Keratinocyte (primary cell): ENCODE measurements at regions not wholly inside any gene's neighbourhood (a gene's known extent, or its start where the extent isn't known, plus 50 kb on each side); places are given as distances from the start of the nearest gene placed in this dataset.

Experiments
- DNase-seq: peaks from one replicate; pipeline ENCODE4 v3.0.0-alpha.2; 2011; ENCODE audit warnings: low read depth, missing footprints, low spot score
- FAIRE-seq: peaks from 2 replicates; lab custom pipeline; 2011; peaks lifted over from hg19 to GRCh38; lab: Jason Lieb, UNC
- H2AFZ ChIP-seq: 2 replicates; pipeline ENCODE4 v1.6.0; 2012; ENCODE audit warnings: low read length, control low read depth, inconsistent platforms; ENCODE audit not compliant: control insufficient read depth
- H3K27ac ChIP-seq: 2 replicates; pipeline ENCODE4 v1.5.1; 2011; ENCODE audit warnings: low read length; ENCODE audit not compliant: control insufficient read depth, insufficient read depth
- H3K27me3 ChIP-seq: 3 replicates; pipeline ENCODE4 v1.6.0; 2011; ENCODE audit warnings: low read length; ENCODE audit not compliant: control insufficient read depth, insufficient read depth; ENCODE audit errors: extremely low read depth
- H3K36me3 ChIP-seq, 2 experiments: 2 replicates in 1 of 2; 3 replicates in 1 of 2; pipeline ENCODE4 v1.5.1; 2011; ENCODE audit warnings: low read length in 2 of 2, mild to moderate bottlenecking in 1 of 2; ENCODE audit not compliant: control insufficient read depth in 2 of 2, insufficient read depth in 2 of 2; ENCODE audit errors: extremely low read depth in 1 of 2
- H3K4me1 ChIP-seq: 3 replicates; pipeline ENCODE4 v1.5.1; 2011; ENCODE audit warnings: low read length; ENCODE audit not compliant: control insufficient read depth, insufficient read depth; ENCODE audit errors: extremely low read depth
- H3K4me2 ChIP-seq: 3 replicates; pipeline ENCODE4 v1.6.0; 2011; ENCODE audit warnings: low read depth, low read length; ENCODE audit not compliant: control insufficient read depth, insufficient read depth; ENCODE audit errors: extremely low read depth
- H3K4me3 ChIP-seq, 3 experiments: fragments of 200-600 bp in 1 of 3; sonication (generic) in 1 of 3; 2 replicates in 2 of 3; 3 replicates in 1 of 3; pipeline ENCODE4 v1.5.1; 2011 to 2016; ENCODE audit warnings: low read length in 3 of 3, mild to moderate bottlenecking in 3 of 3, control low read depth in 2 of 3, inconsistent platforms in 1 of 3, low read depth in 1 of 3, mixed read lengths in 1 of 3, mixed run types in 1 of 3, moderate library complexity in 1 of 3; ENCODE audit not compliant: control insufficient read depth in 2 of 3, insufficient read depth in 2 of 3; ENCODE audit errors: extremely low read depth in 1 of 3
- H3K79me2 ChIP-seq: 2 replicates; pipeline ENCODE4 v1.6.0; 2012; ENCODE audit warnings: low read length; ENCODE audit not compliant: control insufficient read depth, insufficient read depth
- H3K9ac ChIP-seq: 3 replicates; pipeline ENCODE4 v1.6.0; 2011; ENCODE audit warnings: low read length; ENCODE audit not compliant: control insufficient read depth, insufficient read depth; ENCODE audit errors: extremely low read depth
- H3K9me1 ChIP-seq: 3 replicates; pipeline ENCODE4 v1.6.0; 2011; ENCODE audit warnings: low read length; ENCODE audit not compliant: control insufficient read depth, insufficient read depth; ENCODE audit errors: extremely low read depth
- H3K9me3 ChIP-seq: 2 replicates; pipeline ENCODE4 v1.5.1; 2012; ENCODE audit warnings: low read depth, low read length; ENCODE audit not compliant: control insufficient read depth
- H4K20me1 ChIP-seq: 3 replicates; pipeline ENCODE4 v1.6.0; 2011; ENCODE audit warnings: low read length; ENCODE audit not compliant: control insufficient read depth, insufficient read depth; ENCODE audit errors: extremely low read depth
- CTCF ChIP-seq, 3 experiments: IDR thresholded peaks in 1 of 3; conservative IDR thresholded peaks in 1 of 3; optimal IDR thresholded peaks in 1 of 3; 2 replicates in 2 of 3; 3 replicates in 1 of 3; pipeline versions ENCODE3 to v1.5.1; 2011; ENCODE audit warnings: low read length in 3 of 3, mild to moderate bottlenecking in 3 of 3, moderate library complexity in 2 of 3, control low read depth in 1 of 3, inconsistent platforms in 1 of 3; ENCODE audit not compliant: insufficient read depth in 2 of 3; ENCODE audit errors: extremely low read depth in 1 of 3
- EZH2 ChIP-seq: IDR thresholded peaks from one replicate; pipeline ENCODE4 v1.6.1; 2012; ENCODE audit warnings: inconsistent platforms, mild to moderate bottlenecking, low read length, moderate library complexity
- dilution Hi-C: fragments of 300-500 bp; cut with MboI; formaldehyde crosslinking; loops from one replicate; pipeline ENCODE4 v1.7.0; 2020; ENCODE audit warnings: low sequenced_read_pairs; ENCODE audit not compliant: extremely low pct_ligation_motif_present

- no peak for TF ChIP-seq CTCF (optimal IDR thresholded peaks at IDR 0.05 in 1 of 3, IDR thresholded peaks at IDR 0.05 in 1 of 3, conservative IDR thresholded peaks at IDR 0.05 in 1 of 3; ENCODE audit: extremely low read depth in 1 of 3, insufficient read depth in 2 of 3, low read length in 3 of 3)
- no peak for TF ChIP-seq EZH2
- Histone ChIP-seq H3K27ac (no peak overlapping the region), H3K4me1 (peaks cover 11% of the 10 kb centered on the region), H3K9ac (no peak overlapping the region), H3K9me3 (no peaks in the 10 kb centered on the region), H3K4me3 (no peak overlapping the region), H4K20me1 (no peaks in the 10 kb centered on the region), H3K79me2 (no peaks in the 10 kb centered on the region), H3K27me3 (no peaks in the 10 kb centered on the region), H2AFZ (no peak overlapping the region), H3K36me3 (no peaks in the 10 kb centered on the region), H3K4me2 (no peak overlapping the region), H3K9me1 (no peaks in the 10 kb centered on the region)
- dilution Hi-C loops = no loop called here
- DNase-seq (no peak), FAIRE-seq (no peak)
These were observed 274.3 kb downstream of the GAS1 start for GRCh38 chr9:86672966-86673365.

- DNase-seq = no peak
- no peak overlapping the region for H3K27ac ChIP-seq
- no peak overlapping the region for H2AFZ ChIP-seq
- no peak for TF ChIP-seq CTCF (optimal IDR thresholded peaks at IDR 0.05 in 1 of 3, IDR thresholded peaks at IDR 0.05 in 1 of 3, conservative IDR thresholded peaks at IDR 0.05 in 1 of 3; ENCODE audit: extremely low read depth in 1 of 3, insufficient read depth in 2 of 3, low read length in 3 of 3)
- no peak for TF ChIP-seq EZH2
- H4K20me1 ChIP-seq = no peaks in the 10 kb centered on the region
- no peaks in the 10 kb centered on the region for H3K9me3 ChIP-seq
- H3K4me1 ChIP-seq = peaks cover 11% of the 10 kb centered on the region
- no peaks in the 10 kb centered on the region for H3K79me2 ChIP-seq
- FAIRE-seq = no peak
- no peak overlapping the region for H3K9ac ChIP-seq
- H3K36me3 ChIP-seq = no peaks in the 10 kb centered on the region
- H3K27me3 ChIP-seq = no peaks in the 10 kb centered on the region
- no peak overlapping the region for H3K4me3 ChIP-seq
- H3K9me1 ChIP-seq = no peaks in the 10 kb centered on the region
- dilution Hi-C loops = no loop called here
- H3K4me2 ChIP-seq = no peak overlapping the region
These were observed 275.0 kb downstream of the GAS1 start for GRCh38 chr9:86672301-86672700.
